ENCODE measurements at regions not wholly inside any gene's neighbourhood (a gene's known extent, or its start where the extent isn't known, plus 50 kb on each side); places are given as distances from the start of the nearest gene placed in this dataset.
"Not testable (repeated sequence)": the region's sequence is repeated elsewhere in the genome, so short reads cannot be mapped to it uniquely, and the experiment has no call there.

DNA sequence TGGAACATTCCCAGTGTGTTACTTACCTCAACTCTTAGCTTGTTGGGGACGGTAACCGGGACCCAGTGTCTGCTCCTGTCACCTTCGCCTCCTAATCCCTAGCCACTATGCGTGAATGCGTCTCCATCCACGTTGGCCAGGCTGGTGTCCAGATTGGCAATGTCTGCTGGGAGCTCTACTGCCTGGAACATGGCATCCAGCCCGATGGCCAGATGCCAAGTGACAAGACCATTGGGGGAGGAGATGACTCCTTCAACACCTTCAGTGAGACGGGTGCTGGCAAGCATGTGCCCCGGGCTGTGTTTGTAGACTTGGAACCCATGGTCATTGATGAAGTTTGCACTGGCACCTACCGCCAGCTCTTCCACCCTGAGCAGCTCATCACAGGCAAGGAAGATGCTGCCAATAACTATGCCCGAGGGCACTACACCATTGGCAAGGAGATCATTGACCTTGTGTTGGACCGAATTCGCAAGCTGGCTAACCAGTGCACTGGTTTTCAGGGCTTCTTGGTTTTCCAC lies 59.8 kb upstream of the CHORDC1 start:
- TF ChIP-seq, protein P1, sequence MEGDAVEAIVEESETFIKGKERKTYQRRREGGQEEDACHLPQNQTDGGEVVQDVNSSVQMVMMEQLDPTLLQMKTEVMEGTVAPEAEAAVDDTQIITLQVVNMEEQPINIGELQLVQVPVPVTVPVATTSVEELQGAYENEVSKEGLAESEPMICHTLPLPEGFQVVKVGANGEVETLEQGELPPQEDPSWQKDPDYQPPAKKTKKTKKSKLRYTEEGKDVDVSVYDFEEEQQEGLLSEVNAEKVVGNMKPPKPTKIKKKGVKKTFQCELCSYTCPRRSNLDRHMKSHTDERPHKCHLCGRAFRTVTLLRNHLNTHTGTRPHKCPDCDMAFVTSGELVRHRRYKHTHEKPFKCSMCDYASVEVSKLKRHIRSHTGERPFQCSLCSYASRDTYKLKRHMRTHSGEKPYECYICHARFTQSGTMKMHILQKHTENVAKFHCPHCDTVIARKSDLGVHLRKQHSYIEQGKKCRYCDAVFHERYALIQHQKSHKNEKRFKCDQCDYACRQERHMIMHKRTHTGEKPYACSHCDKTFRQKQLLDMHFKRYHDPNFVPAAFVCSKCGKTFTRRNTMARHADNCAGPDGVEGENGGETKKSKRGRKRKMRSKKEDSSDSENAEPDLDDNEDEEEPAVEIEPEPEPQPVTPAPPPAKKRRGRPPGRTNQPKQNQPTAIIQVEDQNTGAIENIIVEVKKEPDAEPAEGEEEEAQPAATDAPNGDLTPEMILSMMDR (IDR thresholded peaks at IDR 0.05; ENCODE audit: insufficient read depth, low read length), result not testable (repeated sequence)
- TF ChIP-seq, protein P2, sequence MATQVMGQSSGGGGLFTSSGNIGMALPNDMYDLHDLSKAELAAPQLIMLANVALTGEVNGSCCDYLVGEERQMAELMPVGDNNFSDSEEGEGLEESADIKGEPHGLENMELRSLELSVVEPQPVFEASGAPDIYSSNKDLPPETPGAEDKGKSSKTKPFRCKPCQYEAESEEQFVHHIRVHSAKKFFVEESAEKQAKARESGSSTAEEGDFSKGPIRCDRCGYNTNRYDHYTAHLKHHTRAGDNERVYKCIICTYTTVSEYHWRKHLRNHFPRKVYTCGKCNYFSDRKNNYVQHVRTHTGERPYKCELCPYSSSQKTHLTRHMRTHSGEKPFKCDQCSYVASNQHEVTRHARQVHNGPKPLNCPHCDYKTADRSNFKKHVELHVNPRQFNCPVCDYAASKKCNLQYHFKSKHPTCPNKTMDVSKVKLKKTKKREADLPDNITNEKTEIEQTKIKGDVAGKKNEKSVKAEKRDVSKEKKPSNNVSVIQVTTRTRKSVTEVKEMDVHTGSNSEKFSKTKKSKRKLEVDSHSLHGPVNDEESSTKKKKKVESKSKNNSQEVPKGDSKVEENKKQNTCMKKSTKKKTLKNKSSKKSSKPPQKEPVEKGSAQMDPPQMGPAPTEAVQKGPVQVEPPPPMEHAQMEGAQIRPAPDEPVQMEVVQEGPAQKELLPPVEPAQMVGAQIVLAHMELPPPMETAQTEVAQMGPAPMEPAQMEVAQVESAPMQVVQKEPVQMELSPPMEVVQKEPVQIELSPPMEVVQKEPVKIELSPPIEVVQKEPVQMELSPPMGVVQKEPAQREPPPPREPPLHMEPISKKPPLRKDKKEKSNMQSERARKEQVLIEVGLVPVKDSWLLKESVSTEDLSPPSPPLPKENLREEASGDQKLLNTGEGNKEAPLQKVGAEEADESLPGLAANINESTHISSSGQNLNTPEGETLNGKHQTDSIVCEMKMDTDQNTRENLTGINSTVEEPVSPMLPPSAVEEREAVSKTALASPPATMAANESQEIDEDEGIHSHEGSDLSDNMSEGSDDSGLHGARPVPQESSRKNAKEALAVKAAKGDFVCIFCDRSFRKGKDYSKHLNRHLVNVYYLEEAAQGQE (IDR thresholded peaks at IDR 0.05; ENCODE audit: insufficient replicate concordance, low read depth), result not testable (repeated sequence)
- TF ChIP-seq SPI1 (IDR thresholded peaks at IDR 0.05; ENCODE audit: borderline replicate concordance, low read depth); POLR2AphosphoS5 (IDR thresholded peaks at IDR 0.05; ENCODE audit: low read depth); GABPA (IDR thresholded peaks at IDR 0.05; ENCODE audit: low read depth): not testable (repeated sequence)
